K562 (cell line): ENCODE measurements at regions not wholly inside any gene's neighbourhood (a gene's known extent, or its start where the extent isn't known, plus 50 kb on each side); places are given as distances from the start of the nearest gene placed in this dataset.
A peak's percentile ranks its signal among the peaks of the same experiment; 100 is the strongest.

Experiments used
- ATAC-seq: fragments of 200-7000 bp; cut with Tn5 transposase; 3 replicates; pipeline ENCODE4 v1.9.1; 2020; ENCODE audit warnings: moderate library complexity
- BruUV-seq: library from RNA; stranded (reverse); fragments of 400-500 nt; replicated peaks from 2 replicates; lab custom pipeline; 2021; lab: Mats Ljungman, UMichigan
- CTCF ChIA-PET: fragments of 300-600 bp; formaldehyde crosslinking; extraction: SDS; loops from one replicate; lab custom pipeline; 2021; ENCODE audit warnings: low intra/inter-chr PET ratio; lab: Yijun Ruan, JAX
- POLR2A ChIA-PET: fragments of 300-600, 350-650 bp; sonication (Branson Sonifier 250); formaldehyde crosslinking; extraction: SDS; loops from one replicate; lab custom pipeline; 2021; ENCODE audit warnings: antibody characterized with exemption, inconsistent platforms; lab: Yijun Ruan, JAX
- DNase-seq, 4 experiments: peaks; one replicate each; pipeline versions ENCODE4 v3.0.0 to v3.0.0-alpha.2; 2011 to 2018; ENCODE audit warnings: low spot score in 3 of 4, mixed read lengths in 3 of 4; ENCODE audit errors: extremely low read depth in 1 of 4
- FAIRE-seq: peaks from 2 replicates; lab custom pipeline; 2011; peaks lifted over from hg19 to GRCh38; lab: Jason Lieb, UNC
- H2AFZ ChIP-seq: 2 replicates; pipeline ENCODE4 v1.6.0; 2011; ENCODE audit warnings: low read depth, low read length, control low read depth, inconsistent platforms
- H3K27ac ChIP-seq: fragments of 200-600 bp; 3 replicates; pipeline ENCODE4 v1.8.0; 2011; ENCODE audit warnings: low read depth, mild to moderate bottlenecking, control low read depth, inconsistent platforms, low read length, moderate library complexity, mixed read lengths; ENCODE audit errors: extremely low read depth
- H3K27me3 ChIP-seq, 2 experiments: fragments of 300-600 bp in 1 of 2; 2 replicates in 1 of 2; 3 replicates in 1 of 2; pipeline versions ENCODE4 v1.6.0 to v1.8.0; 2011; ENCODE audit warnings: inconsistent platforms in 2 of 2, low read length in 2 of 2, mild to moderate bottlenecking in 1 of 2, mixed read lengths in 1 of 2, moderate library complexity in 1 of 2; ENCODE audit not compliant: control insufficient read depth in 2 of 2, insufficient read depth in 2 of 2
- H3K36me3 ChIP-seq: fragments of 300-600 bp; 3 replicates; pipeline ENCODE4 v1.8.0; 2011; ENCODE audit warnings: mild to moderate bottlenecking, low read length, inconsistent platforms; ENCODE audit not compliant: control insufficient read depth, insufficient read depth
- H3K4me1 ChIP-seq, 2 experiments: fragments of 200-600 bp in 1 of 2; replicated peaks in 1 of 2; 2 replicates in 1 of 2; 3 replicates in 1 of 2; pipeline versions ENCODE4 v1.5.1 to v1.8.0; 2011; ENCODE audit warnings: inconsistent platforms in 2 of 2, low read length in 2 of 2, mild to moderate bottlenecking in 1 of 2, mixed read lengths in 1 of 2, moderate library complexity in 1 of 2; ENCODE audit not compliant: control insufficient read depth in 2 of 2, insufficient read depth in 2 of 2
- H3K4me2 ChIP-seq: 2 replicates; pipeline ENCODE4 v1.6.1; 2011; ENCODE audit warnings: low read length, control low read depth, inconsistent platforms, mixed read lengths; ENCODE audit not compliant: insufficient read depth
- H3K4me3 ChIP-seq: fragments of 200-600 bp; sonication (generic), shearing (Covaris generic); 2 replicates; pipeline ENCODE4 v1.5.1; 2016; ENCODE audit warnings: control low read depth, inconsistent platforms
- H3K79me2 ChIP-seq: fragments of 200-600 bp; 3 replicates; pipeline ENCODE4 v1.8.0; 2011; ENCODE audit warnings: low read length, inconsistent platforms; ENCODE audit not compliant: control insufficient read depth, insufficient read depth
- H3K9ac ChIP-seq, 2 experiments: 2 replicates each; pipeline versions ENCODE4 v1.6.0 to v1.6.1; 2011; ENCODE audit warnings: low read depth in 2 of 2, low read length in 2 of 2, control low read depth in 1 of 2, inconsistent platforms in 1 of 2, mild to moderate bottlenecking in 1 of 2, mixed read lengths in 1 of 2; ENCODE audit not compliant: insufficient read depth in 1 of 2
- H3K9me1 ChIP-seq: one replicate; pipeline ENCODE4 v1.6.0; 2011; ENCODE audit warnings: inconsistent platforms, mild to moderate bottlenecking, low read length, moderate library complexity; ENCODE audit not compliant: control insufficient read depth, insufficient read depth
- H3K9me3 ChIP-seq: replicated peaks from 2 replicates; pipeline ENCODE4 v1.5.1; 2011; ENCODE audit warnings: low read depth, low read length, inconsistent platforms; ENCODE audit not compliant: control insufficient read depth, insufficient read depth
- H4K20me1 ChIP-seq: replicated peaks from 2 replicates; pipeline ENCODE4 v1.6.1; 2011; ENCODE audit warnings: low read length, inconsistent platforms, mixed read lengths; ENCODE audit not compliant: control insufficient read depth, insufficient read depth
- KDM2B ChIP-seq: fragments of 250-450 bp; sonication (Bioruptor Pico); IDR thresholded peaks from 2 replicates; pipeline ENCODE4 v1.8.0; 2021; ENCODE audit warnings: mild to moderate bottlenecking, moderate library complexity
- THAP12 ChIP-seq: fragments of 250-450 bp; sonication (Bioruptor Pico); IDR thresholded peaks from 2 replicates; pipeline ENCODE4 v1.9.0; 2021; ENCODE audit warnings: mild to moderate bottlenecking, inconsistent platforms
- ZFP36 ChIP-seq: fragments of 150-350 bp; IDR thresholded peaks from 2 replicates; pipeline ENCODE4 v1.6.1; 2018; ENCODE audit warnings: low read length, low read depth; ENCODE audit not compliant: partially characterized antibody
- ZNF75A ChIP-seq: fragments of 450-650 bp; formaldehyde crosslinking; IDR thresholded peaks from 2 replicates; pipeline ENCODE4 v1.4.0; 2020; ENCODE audit warnings: mild to moderate bottlenecking
- WGBS: fragments of 100-300 bp; shearing (Covaris generic); methylation state at CpG from one replicate; pipeline ENCODE4 v1.1.6; 2016; ENCODE audit warnings: low coverage, mixed read lengths; ENCODE audit not compliant: insufficient coverage; ENCODE audit errors: missing lambda C conversion rate; 5-methylcytosine and 5-hydroxymethylcytosine counted together
- in situ Hi-C: fragments of 300-500 bp; cut with MboI; formaldehyde crosslinking; loops from 4 replicates; pipeline ENCODE4 v1.15.0; 2018; ENCODE audit warnings: inconsistent platforms, mixed read lengths
- intact Hi-C: fragments of 100-400 bp; cut with micrococcal nuclease; formaldehyde crosslinking; loops from 2 replicates; pipeline ENCODE4 v1.14.2; 2022

DNA sequence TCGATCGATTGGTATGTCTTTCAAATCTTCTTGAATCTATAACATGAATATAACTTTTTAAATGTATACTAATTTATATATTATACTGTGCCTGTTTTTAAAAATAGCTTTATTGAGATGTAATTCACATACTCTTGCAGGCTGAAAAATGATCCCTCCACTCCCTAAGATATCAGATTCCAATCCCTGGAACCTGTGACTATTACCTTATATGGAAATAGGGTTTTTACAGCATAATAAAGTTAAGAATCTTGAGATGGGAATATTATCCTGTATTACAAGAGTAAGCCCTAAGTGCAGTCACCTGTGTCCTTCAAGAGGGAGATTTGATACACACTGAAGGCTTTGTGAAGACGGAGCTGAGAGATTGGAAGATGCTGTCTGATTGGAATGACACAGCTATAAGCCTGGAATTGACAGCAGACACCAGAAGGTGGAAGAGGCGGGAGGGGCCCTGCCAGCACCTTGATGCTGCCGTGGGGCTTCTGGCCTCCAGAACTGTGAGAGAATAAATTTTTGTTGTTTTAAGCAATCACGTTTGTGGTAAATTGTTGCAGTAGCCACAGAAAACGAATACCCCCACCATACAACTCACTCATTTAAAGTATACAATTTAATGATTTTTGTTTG, 161.3 kb downstream of the RMI1 start:
- FAIRE-seq (no peak), DNase-seq (no peak), ATAC-seq (no peak)
- no peak overlapping the region for H3K9ac ChIP-seq
- H2AFZ ChIP-seq, result no peak overlapping the region
- H3K79me2 ChIP-seq, result no peaks in the 10 kb centered on the region
- no peaks in the 10 kb centered on the region for H3K9me3 ChIP-seq
- WGBS, result 2% methylated on average over 7 of the region's 7 CpGs
- ChIA-PET POLR2A (no interaction called here), CTCF (no interaction called here)
- intact Hi-C loops (no loop called here), in situ Hi-C loops (no loop called here)
- no peaks in the 10 kb centered on the region for H3K9me1 ChIP-seq
- H3K4me2 ChIP-seq, result no peak overlapping the region
- H4K20me1 ChIP-seq, result no peaks in the 10 kb centered on the region
- H3K4me3 ChIP-seq, result no peak overlapping the region
- H3K27ac ChIP-seq, result no peak overlapping the region
- TF ChIP-seq KDM2B, result no peak
- peak; percentile 11 for TF ChIP-seq ZFP36
- BruUV-seq, result no TSS peak
- peaks cover 15 to 16% of the 10 kb centered on the region in 2 experiments for H3K27me3 ChIP-seq
- H3K4me1 ChIP-seq, result peaks cover 0 to 6% of the 10 kb centered on the region in 2 experiments; a peak in 2 of 5 replicates
- H3K36me3 ChIP-seq, result no peaks in the 10 kb centered on the region

GRCh38 chr9:84145031-84145430, 164.4 kb downstream of the RMI1 start:
- H3K4me2 ChIP-seq, result no peak overlapping the region
- no peaks in the 10 kb centered on the region for H3K36me3 ChIP-seq
- BruUV-seq, result no TSS peak
- H3K9me1 ChIP-seq, result no peaks in the 10 kb centered on the region
- TF ChIP-seq THAP12, result no peak
- no peak for TF ChIP-seq ZNF75A (CRISPR knock-in tag)
- TF ChIP-seq, all 486 proteins: peak for 0
- H2AFZ ChIP-seq, result no peak overlapping the region
- no peaks in the 10 kb centered on the region for H3K79me2 ChIP-seq
- ATAC-seq (no peak), DNase-seq (no peak), FAIRE-seq (no peak)
- peaks cover 9 to 16% of the 10 kb centered on the region in 2 experiments for H3K27me3 ChIP-seq
- no peaks in the 10 kb centered on the region for H4K20me1 ChIP-seq
- 0% methylated on average over 3 of the region's 3 CpGs for WGBS
- no peaks in the 10 kb centered on the region for H3K9me3 ChIP-seq
- ChIA-PET CTCF (no interaction called here), POLR2A (no interaction called here)
- intact Hi-C loops, result loop anchor here (2.0 kb wide), 1 partner anchor 20 kb away; no protein-coding TSS in a partner anchor
- no peak overlapping the region for H3K9ac ChIP-seq
- H3K4me3 ChIP-seq, result no peak overlapping the region
- peaks cover 0 to 6% of the 10 kb centered on the region in 2 experiments; a peak in 2 of 5 replicates for H3K4me1 ChIP-seq
- in situ Hi-C loops, result no loop called here
- H3K27ac ChIP-seq, result no peak overlapping the region
